MM.1S (cell line): ENCODE measurements at regions not wholly inside any gene's neighbourhood (a gene's known extent, or its start where the extent isn't known, plus 50 kb on each side); places are given as distances from the start of the nearest gene placed in this dataset.

ENCODE experiments used
- EZH2phosphoT487 ChIP-seq: fragments of 300-600 bp; sonication (generic); IDR thresholded peaks from 2 replicates; pipeline ENCODE4 v1.6.1; 2018; ENCODE audit warnings: antibody characterized with exemption, low read length
- TF ChIP-seq, protein P1 (sequence below): fragments of 300-600 bp; sonication (generic); IDR thresholded peaks from 2 replicates; pipeline ENCODE4 v1.5.1; 2016; ENCODE audit warnings: antibody characterized with exemption, low read length, mixed read lengths

DNA sequence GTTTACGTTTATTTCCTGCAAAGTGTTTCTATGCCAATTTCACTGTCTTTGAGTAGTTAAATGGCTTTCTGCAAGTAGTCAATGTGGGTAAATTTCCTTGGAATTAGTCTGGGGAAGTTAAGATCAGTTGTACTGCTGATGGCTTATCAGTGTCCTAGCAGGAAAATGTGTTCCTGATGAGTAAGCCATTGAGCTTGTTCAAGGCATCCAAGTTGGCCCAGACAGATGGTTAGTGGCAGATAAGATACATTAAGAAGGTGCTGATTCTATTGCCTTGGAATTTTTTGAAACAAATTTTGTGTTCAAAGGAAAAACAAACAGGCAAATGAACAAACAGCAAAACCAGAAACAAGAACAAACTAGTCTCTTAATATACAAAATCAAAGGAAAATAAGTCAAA lies 258.4 kb downstream of the MAP2K6 start:
- TF ChIP-seq EZH2phosphoT487, result no peak
- TF ChIP-seq, protein P1, sequence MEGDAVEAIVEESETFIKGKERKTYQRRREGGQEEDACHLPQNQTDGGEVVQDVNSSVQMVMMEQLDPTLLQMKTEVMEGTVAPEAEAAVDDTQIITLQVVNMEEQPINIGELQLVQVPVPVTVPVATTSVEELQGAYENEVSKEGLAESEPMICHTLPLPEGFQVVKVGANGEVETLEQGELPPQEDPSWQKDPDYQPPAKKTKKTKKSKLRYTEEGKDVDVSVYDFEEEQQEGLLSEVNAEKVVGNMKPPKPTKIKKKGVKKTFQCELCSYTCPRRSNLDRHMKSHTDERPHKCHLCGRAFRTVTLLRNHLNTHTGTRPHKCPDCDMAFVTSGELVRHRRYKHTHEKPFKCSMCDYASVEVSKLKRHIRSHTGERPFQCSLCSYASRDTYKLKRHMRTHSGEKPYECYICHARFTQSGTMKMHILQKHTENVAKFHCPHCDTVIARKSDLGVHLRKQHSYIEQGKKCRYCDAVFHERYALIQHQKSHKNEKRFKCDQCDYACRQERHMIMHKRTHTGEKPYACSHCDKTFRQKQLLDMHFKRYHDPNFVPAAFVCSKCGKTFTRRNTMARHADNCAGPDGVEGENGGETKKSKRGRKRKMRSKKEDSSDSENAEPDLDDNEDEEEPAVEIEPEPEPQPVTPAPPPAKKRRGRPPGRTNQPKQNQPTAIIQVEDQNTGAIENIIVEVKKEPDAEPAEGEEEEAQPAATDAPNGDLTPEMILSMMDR, result no peak
